DMS79 (cell line): ENCODE measurements at regions not wholly inside any gene's neighbourhood (a gene's known extent, or its start where the extent isn't known, plus 50 kb on each side); places are given as distances from the start of the nearest gene placed in this dataset.
"Not testable (repeated sequence)": the region's sequence is repeated elsewhere in the genome, so short reads cannot be mapped to it uniquely, and the experiment has no call there.

Experiments
- DNase-seq: peaks from one replicate; lab custom pipeline; 2025; lab: John Stamatoyannopoulos, UW

DNA sequence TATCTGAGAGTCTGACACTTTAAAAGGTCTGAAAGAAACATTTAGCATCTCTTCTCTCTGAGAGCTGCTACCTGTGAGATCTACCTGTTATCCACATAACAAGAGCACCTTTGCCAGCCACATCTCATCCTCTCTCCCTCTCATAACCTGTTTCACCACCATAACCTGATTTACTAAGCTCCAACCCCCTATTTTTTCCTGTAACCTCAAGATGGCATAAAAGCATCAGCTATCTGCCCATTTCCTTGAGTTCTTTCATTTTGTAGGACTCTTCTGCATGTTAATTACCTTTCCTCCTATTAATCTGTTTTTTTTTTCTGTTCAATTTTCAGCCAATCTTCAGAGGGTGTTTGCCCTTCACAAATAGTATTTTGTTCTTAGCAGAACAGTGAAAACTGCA, 136.5 kb upstream of the KCNK1 start:
- no peak for DNase-seq

DNA sequence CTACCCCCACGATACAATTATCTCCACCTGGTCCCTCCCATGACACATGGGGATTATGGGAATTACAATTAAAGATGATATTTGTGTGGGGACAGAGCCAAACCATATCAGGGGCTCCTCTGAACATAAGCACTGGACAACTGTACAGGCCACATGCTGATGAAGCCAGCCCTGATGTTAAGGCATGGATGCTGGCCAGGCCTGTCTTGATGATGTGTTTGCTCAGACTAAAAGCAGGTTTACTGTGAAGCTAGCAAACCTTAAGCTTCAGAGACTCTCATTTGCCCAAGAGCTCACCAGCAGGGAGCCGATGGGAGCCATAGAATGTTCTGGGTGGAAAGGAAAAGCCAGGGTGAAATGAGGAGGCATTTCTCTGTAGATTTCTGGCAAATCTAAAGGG, 135.3 kb upstream of the KCNK1 start:
- no peak for DNase-seq

DNA sequence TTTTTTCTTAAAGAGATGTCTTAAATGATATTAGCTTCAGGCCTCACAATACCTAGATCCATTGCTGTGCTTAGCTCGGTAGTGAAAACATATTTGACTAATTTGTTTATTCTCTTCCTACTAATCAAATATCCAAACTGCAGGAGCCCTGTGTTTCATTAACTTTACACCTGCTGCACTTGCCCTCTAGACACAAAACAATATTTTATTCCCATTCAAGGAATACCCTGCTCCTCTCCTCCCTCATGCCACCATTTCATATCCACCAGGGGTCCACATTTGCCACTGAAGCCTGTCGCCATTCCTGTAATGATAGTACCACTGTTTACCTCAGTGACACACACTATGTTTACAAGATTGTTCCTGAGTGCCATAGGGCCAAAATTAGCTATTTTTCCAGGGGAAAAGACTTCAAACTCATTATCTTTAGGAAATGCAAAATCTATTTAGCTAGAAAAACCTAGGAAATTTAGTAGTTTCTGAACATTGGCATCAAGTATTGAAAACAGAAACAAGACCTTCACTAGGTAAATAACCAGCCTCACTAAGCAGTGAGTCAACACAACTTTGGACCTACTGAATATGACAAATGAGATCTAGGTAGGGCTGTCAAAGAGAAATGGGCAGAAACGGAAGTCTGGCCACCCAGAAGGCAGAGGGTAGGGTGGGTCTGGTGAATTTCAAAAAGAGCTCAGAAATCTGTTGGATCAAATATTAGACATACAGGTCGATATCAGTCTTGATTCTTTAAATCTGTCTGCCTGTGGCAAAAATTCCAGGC, 134.6 kb upstream of the KCNK1 start:
- DNase-seq: no peak

DNA sequence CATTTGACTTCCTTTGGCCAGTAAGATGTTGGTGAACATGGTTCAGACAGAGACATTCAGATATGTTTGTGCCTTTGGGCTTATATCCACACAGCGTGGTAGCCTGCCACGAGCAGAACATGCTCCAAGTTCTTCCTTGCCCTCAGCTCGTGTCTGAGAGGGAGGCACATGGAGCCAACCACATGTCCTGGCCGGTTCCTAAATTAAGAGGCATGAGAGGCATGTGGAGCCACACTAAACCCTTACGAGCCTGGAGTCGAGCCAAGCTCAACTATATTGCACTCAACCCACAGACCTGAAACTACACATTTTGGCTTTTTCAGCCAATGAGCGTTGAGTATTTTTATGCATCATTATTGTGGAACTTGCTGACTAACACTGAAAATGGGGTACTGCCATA, 133.7 kb upstream of the KCNK1 start:
- no peak for DNase-seq

DNA sequence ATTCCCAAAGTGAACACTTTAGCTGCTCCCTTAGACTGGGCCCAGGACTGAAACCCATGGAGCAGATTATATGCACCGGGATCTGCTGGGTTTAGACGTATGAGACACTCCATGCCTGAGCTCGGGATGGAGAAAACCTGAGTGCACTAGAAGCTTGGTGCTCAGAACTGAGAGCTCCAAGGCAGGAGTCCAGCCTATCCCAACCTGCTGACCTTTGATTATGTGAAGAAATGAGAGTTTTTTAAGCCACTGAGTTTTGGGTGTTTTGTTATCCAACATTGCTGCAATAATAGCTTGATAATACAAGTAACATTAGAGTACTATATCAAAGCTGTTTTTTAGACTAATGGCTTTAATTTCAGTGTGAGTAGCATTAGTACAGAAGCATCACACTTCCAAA, 131.5 kb upstream of the KCNK1 start:
- no peak for DNase-seq

DNA sequence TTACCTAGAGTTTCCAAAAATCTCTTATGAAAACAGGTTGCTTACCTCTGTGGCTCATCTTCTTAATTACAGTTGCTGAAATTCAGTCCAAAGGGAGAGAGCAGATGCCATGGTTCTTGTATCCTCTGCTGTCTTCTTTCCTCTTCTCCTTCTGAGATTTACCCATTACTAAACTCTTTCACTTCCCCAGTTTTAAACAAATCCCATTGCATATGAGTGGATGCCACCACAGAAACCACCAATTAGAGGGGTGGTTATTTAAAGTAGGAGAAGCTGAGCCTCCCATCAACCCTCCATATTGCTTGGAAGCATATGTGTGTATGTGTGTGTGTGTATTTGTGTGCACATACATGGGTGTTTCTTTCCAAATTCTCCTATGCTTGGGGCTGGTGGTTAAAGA, 128.5 kb upstream of the KCNK1 start:
- DNase-seq: no peak

DNA sequence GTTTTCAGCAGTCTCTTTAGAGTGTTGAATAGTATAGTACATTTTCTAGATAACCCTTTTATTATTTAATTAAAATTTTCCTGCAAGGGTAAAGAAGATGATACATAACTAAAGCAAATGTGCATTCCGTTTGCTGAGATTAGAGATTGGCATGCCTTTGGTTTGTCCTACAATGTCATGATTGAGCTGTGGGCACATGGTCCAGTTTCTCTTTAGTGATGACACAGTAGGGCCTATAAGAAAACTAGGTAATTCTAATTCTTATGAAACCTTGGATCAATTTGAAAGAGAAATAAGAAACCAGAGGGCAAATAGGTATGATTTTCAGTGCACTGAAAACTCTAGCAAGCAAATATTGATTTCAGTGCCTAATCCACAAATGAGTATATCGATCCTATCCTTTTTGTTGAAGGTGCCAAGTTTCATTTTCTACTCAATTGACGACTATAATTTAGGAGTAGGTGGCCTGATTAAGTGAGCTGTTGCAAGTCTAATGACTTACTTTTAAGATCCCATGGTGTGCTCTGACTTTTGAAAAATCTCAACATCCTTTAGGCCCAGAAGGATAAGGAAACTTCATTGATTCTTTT, 128.0 kb upstream of the KCNK1 start:
- DNase-seq: no peak

DNA sequence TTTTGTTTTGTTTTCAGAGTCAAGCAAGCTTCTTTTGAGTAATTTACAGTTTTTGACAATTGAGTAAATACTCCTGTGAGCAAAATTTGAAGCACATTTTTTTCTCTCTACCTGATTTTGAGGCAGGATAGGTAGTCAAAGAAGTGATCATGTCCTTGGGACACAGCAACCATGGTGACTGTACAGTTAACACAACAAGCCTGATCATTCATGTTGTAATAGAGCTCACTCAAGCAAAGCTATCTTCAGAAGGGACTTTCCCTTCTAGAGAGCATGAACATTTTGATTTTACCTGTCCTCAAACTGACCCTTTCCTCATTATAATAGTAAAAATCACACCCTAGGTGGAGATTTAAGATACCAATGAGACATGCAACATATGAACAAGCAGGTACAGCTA, 126.5 kb upstream of the KCNK1 start:
- no peak for DNase-seq

DNA sequence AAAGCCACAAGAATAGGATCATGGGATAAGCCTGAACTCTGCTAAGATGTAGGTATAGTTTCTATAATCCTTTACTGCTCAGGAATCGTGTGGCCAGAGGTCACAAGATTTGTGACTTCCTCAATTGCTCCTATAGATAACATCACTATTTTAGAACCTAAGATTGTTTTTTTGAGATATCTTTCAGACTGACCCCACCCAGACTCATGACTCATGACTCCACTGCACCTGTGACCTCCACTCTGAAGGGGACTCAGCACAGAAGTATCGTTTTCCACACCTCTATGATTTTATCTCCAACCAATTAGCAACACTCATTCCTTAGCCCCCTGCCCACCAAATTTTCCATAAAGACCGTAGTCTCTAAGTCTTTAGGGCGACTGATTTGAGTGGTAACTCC, 124.5 kb upstream of the KCNK1 start:
- DNase-seq: no peak

DNA sequence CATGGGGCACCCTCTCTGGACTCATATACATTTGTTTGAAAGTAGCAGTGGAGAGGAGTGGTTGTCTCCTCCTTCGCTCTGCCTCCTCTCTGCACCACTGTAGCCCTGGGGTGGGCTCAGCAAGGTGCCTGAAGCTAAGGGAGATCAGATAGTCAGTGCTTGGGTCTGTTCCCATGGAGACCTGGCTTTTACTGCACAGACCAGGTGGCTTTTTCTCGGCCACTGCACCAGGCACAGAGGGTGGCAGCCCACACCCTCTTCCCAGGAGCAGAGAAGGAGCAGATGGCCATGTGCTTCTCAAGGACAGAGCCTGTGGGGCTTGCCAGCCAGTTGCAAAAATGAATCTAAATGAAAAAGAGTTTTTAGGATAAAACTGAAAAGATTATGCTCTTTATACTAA, 123.4 kb upstream of the KCNK1 start:
- no peak for DNase-seq

DNA sequence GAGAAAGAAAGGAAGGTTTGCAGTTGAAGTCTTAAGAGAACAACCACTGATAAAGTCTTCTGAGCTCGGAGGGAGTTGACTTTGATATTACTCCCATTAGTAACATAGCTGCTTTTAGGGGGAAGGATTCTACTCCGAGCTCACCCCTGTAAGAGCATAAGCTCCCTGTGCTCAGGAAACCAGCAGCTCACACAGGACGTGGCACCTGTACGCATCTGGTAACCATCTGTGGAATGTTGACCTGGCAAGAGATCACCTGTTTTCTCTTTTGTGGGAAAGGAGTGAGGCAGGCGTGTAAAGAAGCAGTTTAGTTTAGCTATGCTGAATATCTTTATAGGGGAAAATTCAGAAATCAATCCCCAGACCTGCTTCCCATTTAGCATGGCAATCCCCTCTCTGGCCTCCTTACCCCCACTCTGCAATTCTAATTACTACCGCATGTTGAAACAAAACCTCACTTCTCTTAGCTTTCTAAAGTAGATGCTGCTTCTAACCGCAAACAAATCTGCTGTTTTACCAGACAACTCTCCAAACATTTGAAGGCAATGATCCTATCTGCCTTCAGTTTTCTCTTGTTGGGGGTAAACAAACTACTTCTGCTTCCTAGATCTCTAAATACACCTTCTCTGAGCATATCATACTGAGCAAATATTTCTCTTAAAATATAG, 121.8 kb upstream of the KCNK1 start:
- no peak for DNase-seq

DNA sequence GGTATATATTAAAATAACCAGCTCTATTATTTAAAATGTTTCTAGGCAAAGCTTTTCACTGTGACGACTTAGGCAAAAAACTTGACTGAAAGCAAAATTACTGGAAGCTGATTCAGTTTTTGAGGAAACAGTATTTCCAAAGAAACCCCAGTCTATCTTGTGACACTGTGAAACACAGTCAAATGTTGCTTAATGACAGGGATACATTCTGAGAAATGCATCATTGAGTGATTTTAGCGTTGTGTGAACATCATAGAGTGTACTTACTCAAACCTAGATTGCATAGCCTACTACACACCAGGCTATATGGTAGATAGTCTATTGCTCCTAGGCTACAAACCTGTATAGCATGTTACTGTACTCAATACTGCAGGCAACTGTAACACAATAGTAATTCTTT, 116.9 kb upstream of the KCNK1 start:
- DNase-seq: no peak

DNA sequence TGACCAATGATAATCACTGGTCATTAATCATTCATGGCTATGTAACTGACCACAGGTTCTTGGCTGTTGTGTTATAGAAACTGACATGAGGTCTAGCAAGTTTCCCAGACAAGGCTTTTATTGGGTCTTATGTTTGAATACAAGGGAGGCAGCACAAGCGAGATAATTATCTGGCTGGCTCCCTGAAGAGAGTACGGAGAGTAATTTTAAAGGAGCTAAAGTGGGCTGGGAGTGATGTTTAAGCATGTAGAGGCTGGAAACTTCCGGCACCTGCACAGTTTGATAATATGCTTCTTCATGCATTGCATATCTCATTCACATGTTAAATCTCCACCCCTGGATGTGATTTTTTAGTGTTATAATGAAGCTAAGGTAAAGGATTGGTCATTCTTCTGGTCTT, 116.2 kb upstream of the KCNK1 start:
- no peak for DNase-seq

DNA sequence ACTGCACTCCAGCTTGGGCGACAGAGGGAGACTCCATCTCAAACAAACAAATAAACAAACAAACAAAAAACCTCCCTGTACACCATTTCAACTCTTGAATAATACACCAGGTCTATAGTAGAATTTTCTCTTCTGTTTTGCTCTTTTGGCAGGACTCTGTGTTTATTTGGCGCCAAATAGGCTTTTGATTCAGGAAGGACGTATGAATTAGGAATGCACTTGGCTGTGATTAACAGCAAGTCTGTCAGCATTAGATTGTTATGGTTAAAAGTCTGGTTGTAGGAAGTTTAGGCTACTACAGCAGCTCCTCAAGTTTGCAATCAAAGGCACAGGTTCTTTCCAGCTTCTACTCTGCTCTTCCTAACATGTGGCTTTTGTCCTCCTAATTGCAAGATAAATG, 113.8 kb upstream of the KCNK1 start:
- no peak for DNase-seq

DNA sequence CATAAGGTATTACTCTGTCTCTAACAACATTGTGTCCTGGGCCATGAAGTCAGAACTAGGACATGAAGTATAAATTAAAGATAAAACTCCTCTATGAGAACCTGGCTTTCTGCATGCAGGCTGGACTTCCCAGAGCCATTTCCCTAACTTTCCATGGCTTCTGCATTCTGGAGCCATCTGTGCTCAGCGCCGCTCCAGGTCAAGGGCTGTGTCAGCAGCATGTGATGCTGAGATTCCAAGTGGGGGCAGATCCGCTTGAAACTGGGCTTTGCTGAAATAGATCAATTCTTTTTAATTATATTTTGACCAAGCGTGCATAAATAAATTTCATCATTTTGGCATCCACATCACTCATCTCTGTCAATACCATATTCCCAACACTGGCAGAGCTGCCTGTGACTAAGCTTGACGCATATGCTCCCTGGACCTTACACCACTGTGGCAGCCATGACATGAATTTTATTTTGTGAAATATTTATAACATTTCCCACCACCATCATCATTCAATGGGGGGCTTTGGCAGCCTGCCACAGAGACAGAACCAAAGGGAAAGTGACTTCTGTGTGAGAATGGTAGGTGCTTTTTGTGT, 110.4 kb upstream of the KCNK1 start:
- no peak for DNase-seq

DNA sequence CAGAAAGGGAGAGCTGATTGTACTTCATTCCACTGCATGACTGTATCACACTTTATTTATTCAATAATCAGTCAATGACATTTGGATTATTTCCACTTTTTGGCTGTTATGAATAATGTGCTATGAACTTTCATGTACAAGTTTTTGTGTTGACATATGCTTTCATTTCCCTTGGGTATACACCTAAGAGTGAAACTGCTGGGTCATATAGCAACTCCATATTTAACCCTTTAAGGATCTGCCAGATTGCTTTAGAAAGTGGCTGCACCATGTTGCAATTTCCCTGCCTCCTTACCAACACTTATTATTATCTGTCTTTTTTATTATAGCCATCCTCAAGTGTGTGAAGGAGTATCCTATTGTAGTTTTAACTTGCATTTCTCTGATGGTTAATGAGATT, 108.8 kb upstream of the KCNK1 start:
- no peak for DNase-seq

DNA sequence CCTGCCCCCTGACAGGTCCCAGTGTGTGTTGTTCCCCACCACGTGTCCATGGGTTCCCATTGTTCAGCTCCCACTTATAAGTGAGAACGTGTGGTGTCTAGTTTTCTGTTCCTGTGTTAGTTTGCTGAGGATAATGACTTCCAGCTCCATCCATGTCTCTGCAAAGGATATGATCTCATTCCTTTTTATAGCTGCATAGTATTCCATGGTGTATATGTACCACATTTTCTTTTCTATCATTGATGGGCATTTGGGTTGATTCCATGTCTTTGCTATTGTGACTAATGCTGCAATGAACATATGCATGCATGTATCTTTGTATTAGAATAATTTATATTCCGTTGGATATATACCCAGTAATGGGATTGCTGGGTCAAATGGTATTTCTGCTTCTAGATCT, 108.0 kb upstream of the KCNK1 start:
- DNase-seq: not testable (repeated sequence)

DNA sequence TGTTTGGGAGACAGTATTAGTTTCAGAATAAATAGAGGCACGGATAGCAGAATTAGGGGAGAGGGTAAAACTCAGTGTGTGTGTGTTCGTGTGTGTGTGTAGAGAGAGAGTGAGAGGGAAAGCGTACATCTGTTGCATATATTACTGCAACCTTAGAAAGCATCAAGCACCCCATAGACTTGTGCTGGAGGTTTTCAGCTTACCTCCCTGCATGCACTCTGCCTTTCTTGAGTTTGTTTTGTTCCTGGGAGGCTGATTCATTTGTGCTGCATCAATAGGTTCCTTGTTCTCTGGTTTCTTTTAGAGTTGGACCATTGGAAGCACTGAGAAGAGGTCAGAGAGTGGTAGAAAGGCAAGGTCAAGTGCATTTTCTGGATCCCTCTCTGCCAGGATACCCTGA, 104.4 kb upstream of the KCNK1 start:
- DNase-seq: no peak

DNA sequence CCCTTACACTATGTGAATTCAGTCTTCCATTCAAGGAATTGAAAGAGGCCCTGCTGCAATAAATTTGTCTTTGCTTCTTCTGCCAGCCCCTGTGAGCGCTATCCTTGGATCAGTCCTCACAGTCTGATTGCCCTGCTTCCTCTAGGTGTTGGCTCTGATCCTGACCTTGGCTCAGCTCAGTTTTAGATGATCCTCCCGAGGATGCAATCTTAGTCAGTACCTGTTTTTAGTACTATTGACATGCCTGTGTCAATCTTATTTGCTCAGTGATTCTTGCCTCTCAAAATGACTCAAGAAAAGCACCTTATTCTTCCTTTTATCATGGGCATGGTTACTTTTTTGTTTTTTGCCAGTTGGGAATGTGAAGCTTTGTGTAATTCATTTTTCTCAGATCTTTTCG, 101.4 kb upstream of the KCNK1 start:
- no peak for DNase-seq

DNA sequence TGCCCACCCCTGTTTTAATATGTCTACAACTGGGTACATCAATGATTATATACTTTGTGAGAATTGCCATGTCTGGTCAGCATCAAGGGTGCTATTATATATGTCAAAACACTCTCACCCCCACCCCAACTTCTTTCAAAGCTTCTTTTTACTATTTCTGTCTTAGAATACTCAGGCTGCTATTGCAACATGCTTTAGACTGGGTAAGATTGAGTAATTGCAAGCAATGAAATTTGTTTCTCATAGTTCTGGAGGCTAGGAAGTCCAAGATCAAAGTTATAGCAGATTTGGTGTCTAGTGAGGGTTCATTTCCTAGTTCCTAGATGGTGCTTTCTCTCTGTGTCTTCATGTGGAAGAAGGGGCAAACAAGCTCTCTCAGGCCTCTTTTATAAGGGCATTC, 100.5 kb upstream of the KCNK1 start:
- no peak for DNase-seq

DNA sequence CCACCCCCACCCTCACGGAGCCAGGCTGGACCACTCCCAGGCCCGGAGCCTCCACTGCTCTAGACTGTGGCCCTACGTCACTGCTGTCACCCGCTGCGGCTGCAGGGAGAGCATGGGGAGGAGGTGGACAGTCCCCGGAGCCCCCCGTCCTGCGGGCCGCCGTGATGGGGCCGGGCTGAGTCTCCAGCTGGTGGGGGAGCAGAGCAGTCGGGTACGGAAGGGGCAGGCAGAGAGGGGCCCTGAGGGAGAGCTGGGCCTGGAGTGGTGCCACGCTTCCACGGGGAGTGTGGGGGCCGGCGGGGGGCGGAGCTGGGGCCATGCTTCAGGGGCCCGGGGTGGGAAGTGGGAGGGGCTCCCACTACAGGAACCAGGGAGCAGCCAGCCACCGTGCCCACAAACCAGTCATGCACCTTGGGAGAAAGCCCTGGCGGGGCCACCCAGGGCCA, 98.9 kb upstream of the KCNK1 start:
- no peak for DNase-seq

DNA sequence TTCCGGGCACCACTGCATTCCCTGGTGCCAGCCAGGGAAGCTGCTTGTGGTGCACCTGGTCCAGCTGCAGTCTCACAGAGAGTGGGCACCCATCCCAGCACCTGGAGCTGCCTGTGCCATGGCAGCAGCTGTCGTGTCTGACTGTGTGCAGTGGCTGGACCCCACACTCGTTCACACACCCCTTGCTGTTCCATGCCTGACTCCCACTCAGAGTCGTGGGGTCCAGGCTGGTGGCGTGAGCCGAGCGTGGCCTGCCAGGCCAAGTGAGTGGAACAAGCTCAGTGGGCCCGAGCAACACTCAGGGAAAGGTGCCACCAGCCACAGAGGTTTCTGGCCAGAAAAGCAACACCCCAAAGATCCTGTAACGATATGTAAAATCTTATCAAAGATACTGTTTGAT, 97.2 kb upstream of the KCNK1 start:
- DNase-seq: no peak

DNA sequence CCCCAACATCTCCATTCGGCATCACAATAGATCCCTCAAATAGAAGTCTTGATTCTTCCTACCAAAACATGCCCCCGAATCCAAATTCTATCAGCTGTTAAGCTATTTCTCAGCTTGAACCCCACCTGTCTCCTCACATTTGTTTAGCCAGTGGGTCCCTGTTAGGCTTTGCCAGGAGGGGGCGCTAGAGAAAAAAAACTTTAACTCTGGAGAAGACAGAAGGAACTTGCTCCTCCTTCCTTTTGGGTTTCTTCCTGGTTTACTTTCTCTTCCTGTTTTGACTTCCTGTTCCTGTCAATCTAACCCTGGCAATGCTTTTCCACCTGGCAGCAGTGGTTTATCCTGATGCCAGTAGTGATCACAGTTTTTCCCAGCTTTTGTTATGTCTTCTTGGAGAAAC, 95.6 kb upstream of the KCNK1 start:
- DNase-seq: no peak
